ENCODE measurements at regions not wholly inside any gene's neighbourhood (a gene's known extent, or its start where the extent isn't known, plus 50 kb on each side); places are given as distances from the start of the nearest gene placed in this dataset.

GRCh38 chr13:85582890-85583289 lies 216.3 kb downstream of the SLITRK6 start:
- Histone ChIP-seq H3K9me3 (ENCODE audit: control insufficient read depth in 1 of 2, insufficient read depth in 1 of 2, low read depth in 1 of 2, low read length in 2 of 2) (no peaks in the 10 kb centered on the region), H3K36me3 (ENCODE audit: control insufficient read depth in 1 of 2, insufficient read depth in 2 of 2, low read length in 2 of 2) (no peaks in the 10 kb centered on the region), H3K4me1 (ENCODE audit: control insufficient read depth in 1 of 2, insufficient read depth in 2 of 2, low read length in 2 of 2) (no peaks in the 10 kb centered on the region), H2AFZ (ENCODE audit: low read depth, low read length, poor library complexity, severe bottlenecking) (no peak overlapping the region), H3K79me2 (ENCODE audit: insufficient read depth, low read length) (no peaks in the 10 kb centered on the region), H4K20me1 (ENCODE audit: insufficient read depth) (no peaks in the 10 kb centered on the region), H3K9me2 (ENCODE audit: insufficient read depth) (no peaks in the 10 kb centered on the region), H3K27me3 (ENCODE audit: insufficient read depth, low read length) (no peaks in the 10 kb centered on the region), H3K4me3 (replicated peaks in 1 of 2; ENCODE audit: low read depth in 1 of 2, low read length in 2 of 2) (no peak overlapping the region), H3K4me2 (ENCODE audit: low read length) (no peak overlapping the region), H3K27ac (ENCODE audit: low read depth, low read length) (no peak overlapping the region), H3K9ac (ENCODE audit: low read length) (no peak overlapping the region)
- intact Hi-C loops (cut with micrococcal nuclease) = no loop called here
- CTCF ChIA-PET = no interaction called here
- DNase-seq (ENCODE audit: low read depth, low spot score) (no peak), ATAC-seq (no peak)
- POLR2A ChIA-PET = no interaction called here
- RAD21 ChIA-PET (ENCODE audit: low non-redundant PET in 1 of 2, low total read pairs in 2 of 2, uncharacterized antibody in 2 of 2, unreplicated experiment in 2 of 2) = no interaction called here
- BruUV-seq (replicated peaks) = no TSS peak
- TF ChIP-seq ZNF274 (IDR thresholded peaks at IDR 0.05; ENCODE audit: low read depth, low read length) (no peak), JUND (IDR thresholded peaks at IDR 0.05) (no peak), RAD21 (IDR thresholded peaks at IDR 0.05; ENCODE audit: low read depth) (no peak), FOSL1 (IDR thresholded peaks at IDR 0.05; ENCODE audit: low read depth) (no peak), ZFX (IDR thresholded peaks at IDR 0.05) (no peak), REST (IDR thresholded peaks at IDR 0.05; ENCODE audit: low read depth) (no peak), CTCF (IDR thresholded peaks at IDR 0.05 in 2 of 3, conservative IDR thresholded peaks at IDR 0.05 in 1 of 3; ENCODE audit: borderline replicate concordance in 1 of 3, insufficient read depth in 1 of 3, low read depth in 2 of 3, low read length in 2 of 3) (no peak), POLR2A (IDR thresholded peaks at IDR 0.05; ENCODE audit: borderline replicate concordance, extremely low read depth, insufficient read depth, insufficient read length) (no peak), SIN3A (IDR thresholded peaks at IDR 0.05; ENCODE audit: low read depth) (no peak)

Data from HCT116 (cell line).